HepG2 (cell line): ENCODE measurements at regions not wholly inside any gene's neighbourhood (a gene's known extent, or its start where the extent isn't known, plus 50 kb on each side); places are given as distances from the start of the nearest gene placed in this dataset.

ENCODE experiments used
- ATF1 ChIP-seq: IDR thresholded peaks from 2 replicates; pipeline ENCODE4 v1.6.1; 2016; ENCODE audit warnings: mild to moderate bottlenecking, control low read depth
- CEBPG ChIP-seq: IDR thresholded peaks from 2 replicates; pipeline ENCODE4 v1.6.1; 2016
- ETV6 ChIP-seq: sonication (generic); formaldehyde crosslinking; conservative IDR thresholded peaks from 2 replicates; pipeline ENCODE4 v1.4.0; 2020; ENCODE audit warnings: missing genetic modification reagents
- IKZF4 ChIP-seq: sonication (generic); formaldehyde crosslinking; IDR thresholded peaks from 2 replicates; pipeline ENCODE4 v1.5.1; 2020; ENCODE audit warnings: borderline replicate concordance, mild to moderate bottlenecking, low read depth, missing genetic modification reagents; ENCODE audit errors: not compliant biosample characterization
- KLF15 ChIP-seq: sonication (generic); formaldehyde crosslinking; IDR thresholded peaks from 2 replicates; pipeline ENCODE4 v1.8.1; 2023; ENCODE audit warnings: borderline replicate concordance, mild to moderate bottlenecking, inconsistent platforms, missing genetic modification reagents, mixed read lengths
- MTF2 ChIP-seq: sonication (generic); formaldehyde crosslinking; IDR thresholded peaks from 2 replicates; pipeline ENCODE4 v1.5.0; 2020; ENCODE audit warnings: missing genetic modification reagents, borderline replicate concordance
- NFYC ChIP-seq: IDR thresholded peaks from 2 replicates; pipeline ENCODE4 v1.6.1; 2016; ENCODE audit warnings: missing genetic modification reagents, missing compliant biosample characterization
- ONECUT2 ChIP-seq: sonication (generic); formaldehyde crosslinking; IDR thresholded peaks from 2 replicates; pipeline ENCODE4 v1.4.0; 2020; ENCODE audit warnings: missing genetic modification reagents
- RBAK ChIP-seq: sonication (generic); formaldehyde crosslinking; IDR thresholded peaks from 2 replicates; pipeline ENCODE4 v1.5.1; 2020; ENCODE audit warnings: mild to moderate bottlenecking, missing genetic modification reagents
- REXO4 ChIP-seq: sonication (generic); formaldehyde crosslinking; IDR thresholded peaks from 2 replicates; pipeline ENCODE4 v1.8.0; 2022; ENCODE audit warnings: missing genetic modification reagents, mild to moderate bottlenecking, borderline replicate concordance
- RFXANK ChIP-seq: IDR thresholded peaks from 2 replicates; pipeline ENCODE4 v1.6.1; 2016
- SP2 ChIP-seq: sonication (generic); formaldehyde crosslinking; IDR thresholded peaks from 2 replicates; pipeline ENCODE4 v1.5.1; 2020; ENCODE audit warnings: mild to moderate bottlenecking, missing genetic modification reagents
- TP53 ChIP-seq: sonication (generic); formaldehyde crosslinking; conservative IDR thresholded peaks from 2 replicates; pipeline ENCODE4 v1.4.0; 2020; ENCODE audit warnings: missing genetic modification reagents
- TRIM22 ChIP-seq: fragments of 450-650 bp; IDR thresholded peaks from 2 replicates; pipeline ENCODE4 v1.6.1; 2017
- YEATS2 ChIP-seq: sonication (generic); formaldehyde crosslinking; IDR thresholded peaks from 2 replicates; pipeline ENCODE4 v1.4.0; 2020; ENCODE audit warnings: missing genetic modification reagents, borderline replicate concordance
- ZBTB37 ChIP-seq: sonication (generic); formaldehyde crosslinking; IDR thresholded peaks from 2 replicates; pipeline ENCODE4 v1.4.0; 2020; ENCODE audit warnings: mild to moderate bottlenecking, missing genetic modification reagents
- ZBTB42 ChIP-seq: sonication (generic); formaldehyde crosslinking; IDR thresholded peaks from 2 replicates; pipeline ENCODE4 v1.5.0; 2020; ENCODE audit warnings: mild to moderate bottlenecking, missing genetic modification reagents
- ZBTB43 ChIP-seq: sonication (generic); formaldehyde crosslinking; conservative IDR thresholded peaks from 2 replicates; pipeline ENCODE4 v1.4.0; 2020; ENCODE audit warnings: missing genetic modification reagents
- ZFP62 ChIP-seq: sonication (generic); formaldehyde crosslinking; IDR thresholded peaks from 2 replicates; pipeline ENCODE4 v1.4.0; 2020; ENCODE audit warnings: missing genetic modification reagents
- ZFYVE20 ChIP-seq: sonication (generic); formaldehyde crosslinking; IDR thresholded peaks from 2 replicates; pipeline ENCODE4 v1.8.0; 2023; ENCODE audit warnings: low read depth, mild to moderate bottlenecking, moderate library complexity, missing genetic modification reagents, borderline replicate concordance
- ZMAT3 ChIP-seq: sonication (generic); formaldehyde crosslinking; conservative IDR thresholded peaks from 2 replicates; pipeline ENCODE4 v1.7.0; 2021; ENCODE audit warnings: missing genetic modification reagents
- ZNF160 ChIP-seq: sonication (generic); formaldehyde crosslinking; IDR thresholded peaks from 2 replicates; pipeline ENCODE4 v1.8.0; 2022; ENCODE audit warnings: mild to moderate bottlenecking, inconsistent platforms, missing genetic modification reagents
- ZNF205 ChIP-seq: IDR thresholded peaks from 2 replicates; pipeline ENCODE4 v1.6.1; 2018; ENCODE audit warnings: missing biosample characterization, missing genetic modification reagents
- ZNF260 ChIP-seq: sonication (generic); formaldehyde crosslinking; IDR thresholded peaks from 2 replicates; pipeline ENCODE4 v1.4.0; 2020; ENCODE audit warnings: missing genetic modification reagents, low read depth, mild to moderate bottlenecking, borderline replicate concordance
- ZNF576 ChIP-seq: sonication (generic); formaldehyde crosslinking; IDR thresholded peaks from 2 replicates; pipeline ENCODE4 v1.4.0; 2020; ENCODE audit warnings: mild to moderate bottlenecking, missing genetic modification reagents
- ZNF644 ChIP-seq: IDR thresholded peaks from 2 replicates; pipeline ENCODE4 v1.6.1; 2016; ENCODE audit warnings: low read depth
- ZNF737 ChIP-seq: sonication (generic); formaldehyde crosslinking; IDR thresholded peaks from 2 replicates; pipeline ENCODE4 v1.5.0; 2020; ENCODE audit warnings: missing genetic modification reagents, mild to moderate bottlenecking, borderline replicate concordance
- ZNF75D ChIP-seq: sonication (generic); formaldehyde crosslinking; IDR thresholded peaks from 2 replicates; pipeline ENCODE4 v1.8.1; 2023; ENCODE audit warnings: missing genetic modification reagents, mild to moderate bottlenecking, borderline replicate concordance
- ZSCAN5A ChIP-seq: sonication (generic); formaldehyde crosslinking; IDR thresholded peaks from 2 replicates; pipeline ENCODE4 v1.8.0; 2022; ENCODE audit warnings: mild to moderate bottlenecking, missing genetic modification reagents, borderline replicate concordance

- no peak for TF ChIP-seq TP53 (CRISPR knock-in tag)
- TF ChIP-seq ZBTB42 (CRISPR knock-in tag) = no peak
- TF ChIP-seq RFXANK (CRISPR knock-in tag) = no peak
- TF ChIP-seq ZNF205 = 0 out of 2 replicates have a peak, but pooled peaks have one; percentile 70
- TF ChIP-seq ZNF737 (CRISPR knock-in tag) = no peak
- no peak for TF ChIP-seq IKZF4 (CRISPR knock-in tag)
- TF ChIP-seq ZNF260 (CRISPR knock-in tag) = no peak
- TF ChIP-seq ZNF576 (CRISPR knock-in tag) = no peak
- 0 out of 2 replicates have a peak, but pooled peaks have one; percentile 53 for TF ChIP-seq ZSCAN5A (CRISPR knock-in tag)
- TF ChIP-seq MTF2 = no peak
- TF ChIP-seq ATF1 (CRISPR knock-in tag) = peak; percentile 85
- no peak for TF ChIP-seq ZBTB37 (CRISPR knock-in tag)
- peak; percentile 27; the same call in 1 of the 2 replicates for TF ChIP-seq CEBPG (CRISPR knock-in tag)
- TF ChIP-seq ZBTB43 (CRISPR knock-in tag) = peak; percentile 49
- no peak for TF ChIP-seq SP2 (CRISPR knock-in tag)
- TF ChIP-seq ZNF75D (CRISPR knock-in tag) = no peak
- TF ChIP-seq TRIM22 = no peak
- no peak for TF ChIP-seq ZFYVE20 (CRISPR knock-in tag)
- TF ChIP-seq ZMAT3 = no peak
- TF ChIP-seq YEATS2 (CRISPR knock-in tag) = no peak; the same call in 1 of the 2 replicates
- no peak for TF ChIP-seq ETV6 (CRISPR knock-in tag)
- TF ChIP-seq KLF15 (CRISPR knock-in tag) = no peak
- no peak for TF ChIP-seq ZNF644
- no peak for TF ChIP-seq ZFP62
- TF ChIP-seq REXO4 (CRISPR knock-in tag) = no peak
- no peak for TF ChIP-seq RBAK
- peak; percentile 98 for TF ChIP-seq ONECUT2
- TF ChIP-seq NFYC (CRISPR knock-in tag) = peak; percentile 49; the same call in 1 of the 2 replicates
- TF ChIP-seq ZNF160 (CRISPR knock-in tag) = no peak
These were observed 447.0 kb downstream of the KIF4B start (continued) for GRCh38 chr5:155460501-155460931.
